CD14-positive monocyte (primary cell): ENCODE measurements at regions not wholly inside any gene's neighbourhood (a gene's known extent, or its start where the extent isn't known, plus 50 kb on each side); places are given as distances from the start of the nearest gene placed in this dataset.

Experiments used
- DNase-seq, 3 donors: peaks; one replicate each; pipeline ENCODE4 v3.0.0-alpha.2; 2011 to 2022
- H2AFZ ChIP-seq: 2 replicates; pipeline ENCODE4 v1.6.0; 2012; ENCODE audit warnings: mild to moderate bottlenecking, low read depth, low read length, inconsistent platforms; ENCODE audit not compliant: insufficient read depth, poor library complexity, severe bottlenecking
- H3K27ac ChIP-seq, 2 donors: 1 replicate in 1 of 2; 2 replicates in 1 of 2; pipeline ENCODE4 v1.5.1; 2012 to 2013; ENCODE audit warnings: low read length in 2 of 2, control low read depth in 1 of 2, inconsistent platforms in 1 of 2, low read depth in 1 of 2, mild to moderate bottlenecking in 1 of 2
- H3K27me3 ChIP-seq, 2 donors: one replicate each; pipeline versions ENCODE4 v1.6.0 to v1.6.1; 2011 to 2013; ENCODE audit warnings: low read length in 2 of 2; ENCODE audit not compliant: control insufficient read depth in 2 of 2, insufficient read depth in 2 of 2
- H3K36me3 ChIP-seq, 2 donors: replicated peaks in 1 of 2; 1 replicate in 1 of 2; 2 replicates in 1 of 2; pipeline versions ENCODE4 v1.5.1 to v1.6.1; 2012 to 2013; ENCODE audit warnings: low read length in 2 of 2, control low read depth in 1 of 2, inconsistent platforms in 1 of 2, mild to moderate bottlenecking in 1 of 2; ENCODE audit not compliant: insufficient read depth in 2 of 2, control insufficient read depth in 1 of 2
- H3K4me1 ChIP-seq, 2 donors: 1 replicate in 1 of 2; 2 replicates in 1 of 2; pipeline versions ENCODE4 v1.5.1 to v1.6.1; 2012 to 2013; ENCODE audit warnings: low read length in 2 of 2, control low read depth in 1 of 2, inconsistent platforms in 1 of 2, mild to moderate bottlenecking in 1 of 2, moderate library complexity in 1 of 2; ENCODE audit not compliant: insufficient read depth in 2 of 2, control insufficient read depth in 1 of 2
- H3K4me2 ChIP-seq: replicated peaks from 2 replicates; pipeline ENCODE3; 2012; ENCODE audit warnings: low read length, moderate library complexity, mild to moderate bottlenecking; ENCODE audit not compliant: poor library complexity, severe bottlenecking; ENCODE audit errors: extremely low read depth
- H3K4me3 ChIP-seq, 3 experiments: fragments of 200-600 bp in 1 of 3; sonication (generic) in 1 of 3; replicated peaks in 1 of 3; 1 replicate in 2 of 3; 2 replicates in 1 of 3; pipeline ENCODE4 v1.5.1; 2011 to 2013; ENCODE audit warnings: low read length in 3 of 3, mild to moderate bottlenecking in 3 of 3, control low read depth in 2 of 3, low read depth in 2 of 3, inconsistent platforms in 1 of 3, moderate library complexity in 1 of 3
- H3K79me2 ChIP-seq: 2 replicates; pipeline ENCODE4 v1.6.0; 2012; ENCODE audit warnings: mild to moderate bottlenecking, control low read depth, inconsistent platforms, low read length, moderate library complexity; ENCODE audit not compliant: insufficient read depth
- H3K9ac ChIP-seq: 2 replicates; pipeline ENCODE4 v1.6.0; 2017; ENCODE audit warnings: low read length, mild to moderate bottlenecking; ENCODE audit not compliant: insufficient read depth, poor library complexity, severe bottlenecking
- H3K9me3 ChIP-seq, 2 donors: replicated peaks in 1 of 2; 1 replicate in 1 of 2; 2 replicates in 1 of 2; pipeline versions ENCODE4 v1.5.1 to v1.6.1; 2012 to 2013; ENCODE audit warnings: low read length in 2 of 2, control low read depth in 1 of 2; ENCODE audit not compliant: control insufficient read depth in 1 of 2, insufficient read depth in 1 of 2
- H4K20me1 ChIP-seq: 2 replicates; pipeline ENCODE4 v1.6.0; 2012; ENCODE audit warnings: mild to moderate bottlenecking, low read length, control low read depth, moderate library complexity; ENCODE audit not compliant: insufficient read depth
- H3K27ac Mint-ChIP-seq, 7 donors: one replicate each; pipeline ENCODE4 v1.8.0; 2020; ENCODE audit warnings: mild to moderate bottlenecking in 7 of 7, mixed read lengths in 7 of 7, moderate library complexity in 6 of 7, inconsistent platforms in 2 of 7
- H3K27me3 Mint-ChIP-seq, 3 donors: one replicate each; pipeline ENCODE4 v1.8.0; 2021 to 2022; ENCODE audit warnings: low read depth in 3 of 3, mild to moderate bottlenecking in 3 of 3, mixed read lengths in 3 of 3, moderate library complexity in 3 of 3, inconsistent platforms in 1 of 3
- H3K36me3 Mint-ChIP-seq, 2 donors: one replicate each; pipeline ENCODE4 v1.8.0; 2020; ENCODE audit warnings: mixed read lengths in 2 of 2, inconsistent platforms in 1 of 2, mild to moderate bottlenecking in 1 of 2
- H3K4me1 Mint-ChIP-seq: one replicate; pipeline ENCODE4 v1.8.0; 2020; ENCODE audit warnings: mild to moderate bottlenecking, mixed read lengths
- H3K4me3 Mint-ChIP-seq, 2 donors: one replicate each; pipeline ENCODE4 v1.8.0; 2020; ENCODE audit warnings: mild to moderate bottlenecking in 2 of 2, mixed read lengths in 2 of 2, moderate library complexity in 1 of 2
- H3K9me3 Mint-ChIP-seq, 7 donors: one replicate each; pipeline ENCODE4 v1.8.0; 2020 to 2022; ENCODE audit warnings: mixed read lengths in 7 of 7, mild to moderate bottlenecking in 6 of 7, moderate library complexity in 6 of 7, inconsistent platforms in 2 of 7
- CTCF ChIP-seq: fragments of 200-600 bp; IDR thresholded peaks from one replicate; pipeline ENCODE4 v1.8.0; 2022; ENCODE audit warnings: antibody characterized with exemption, mild to moderate bottlenecking
- WGBS: methylation state at CpG from one replicate; pipeline ENCODE4 v1.1.5; 2013; ENCODE audit warnings: missing lambda C conversion rate; ENCODE audit not compliant: insufficient coverage; 5-methylcytosine and 5-hydroxymethylcytosine counted together
- intact Hi-C, 2 donors: fragments of 100-400 bp; cut with micrococcal nuclease; formaldehyde crosslinking; loops; one replicate each; pipeline versions ENCODE4 v1.15.0 to v1.15.1; 2023

GRCh38 chr13:61874970-61875579 lies 459.4 kb upstream of the PCDH20 start:
- no peak overlapping the region for H3K27ac ChIP-seq
- H3K79me2 ChIP-seq = no peaks in the 10 kb centered on the region
- no peaks in the 10 kb centered on the region for H3K27me3 Mint-ChIP-seq
- H3K4me3 Mint-ChIP-seq = no peak overlapping the region
- no peak overlapping the region for H3K27ac Mint-ChIP-seq
- no peak overlapping the region for H3K9ac ChIP-seq
- H3K4me2 ChIP-seq = no peak overlapping the region
- H2AFZ ChIP-seq = no peak overlapping the region
- WGBS = 89% methylated on average over 1 of the region's 2 CpGs
- no peak overlapping the region for H3K4me3 ChIP-seq
- no peaks in the 10 kb centered on the region for H3K27me3 ChIP-seq
- no peak for TF ChIP-seq CTCF
- H3K36me3 Mint-ChIP-seq = no peaks in the 10 kb centered on the region
- H3K4me1 Mint-ChIP-seq = no peaks in the 10 kb centered on the region
- peaks cover 7 to 20% of the 10 kb centered on the region in 2 donors for H3K9me3 ChIP-seq
- H3K4me1 ChIP-seq = no peaks in the 10 kb centered on the region
- DNase-seq = no peak
- no peaks in the 10 kb centered on the region for H3K36me3 ChIP-seq
- H3K9me3 Mint-ChIP-seq = peaks cover 0 to 12% (median 9%) of the 10 kb centered on the region in 7 donors
- H4K20me1 ChIP-seq = no peaks in the 10 kb centered on the region
- intact Hi-C loops = no loop called here

GRCh38 chr13:61873717-61874116 lies 458.1 kb upstream of the PCDH20 start:
- Histone ChIP-seq H3K9me3 (peaks cover 7 to 18% of the 10 kb centered on the region in 2 donors), H3K4me3 (no peak overlapping the region), H3K36me3 (no peaks in the 10 kb centered on the region), H3K27me3 (no peaks in the 10 kb centered on the region), H4K20me1 (no peaks in the 10 kb centered on the region), H3K27ac (no peak overlapping the region), H3K79me2 (no peaks in the 10 kb centered on the region), H2AFZ (no peak overlapping the region), H3K4me1 (no peaks in the 10 kb centered on the region), H3K4me2 (no peak overlapping the region), H3K9ac (no peak overlapping the region)
- no peak overlapping the region for H3K4me3 Mint-ChIP-seq
- H3K36me3 Mint-ChIP-seq = no peaks in the 10 kb centered on the region
- no peak for DNase-seq
- intact Hi-C loops = no loop called here
- TF ChIP-seq CTCF = no peak
- peaks cover 0 to 12% (median 9%) of the 10 kb centered on the region in 7 donors for H3K9me3 Mint-ChIP-seq
- no peak overlapping the region for H3K27ac Mint-ChIP-seq
- no peaks in the 10 kb centered on the region for H3K27me3 Mint-ChIP-seq
- H3K4me1 Mint-ChIP-seq = no peaks in the 10 kb centered on the region
